MCF 10A (cell line): ENCODE measurements at regions not wholly inside any gene's neighbourhood (a gene's known extent, or its start where the extent isn't known, plus 50 kb on each side); places are given as distances from the start of the nearest gene placed in this dataset.

Experiments used
- BruUV-seq: library from RNA; stranded (reverse); fragments of 400-500 nt; replicated peaks from 2 replicates; lab custom pipeline; 2021; lab: Mats Ljungman, UMichigan
- CTCF ChIA-PET: fragments of 300-600 bp; sonication (Branson Sonifier 250); formaldehyde crosslinking; extraction: SDS; loops from one replicate; lab custom pipeline; 2021; ENCODE audit warnings: antibody characterized with exemption, inconsistent platforms; lab: Yijun Ruan, JAX
- POLR2A ChIA-PET: fragments of 300-600, 350-650 bp; sonication (Branson Sonifier 250); formaldehyde crosslinking; extraction: SDS; loops from one replicate; lab custom pipeline; 2020; ENCODE audit warnings: antibody characterized with exemption, inconsistent platforms; lab: Yijun Ruan, JAX
- DNase-seq: peaks from one replicate; pipeline ENCODE4 v3.0.0-alpha.2; 2018; ENCODE audit not compliant: unreplicated experiment
- H3K27ac Mint-ChIP-seq: one replicate; pipeline ENCODE4 v1.8.0; 2022; ENCODE audit warnings: mild to moderate bottlenecking, low read depth, mixed read lengths; ENCODE audit not compliant: unreplicated experiment
- H3K27me3 Mint-ChIP-seq: one replicate; pipeline ENCODE4 v1.8.0; 2022; ENCODE audit warnings: mixed read lengths; ENCODE audit not compliant: insufficient read depth, unreplicated experiment
- H3K36me3 Mint-ChIP-seq: one replicate; pipeline ENCODE4 v1.8.0; 2022; ENCODE audit warnings: mild to moderate bottlenecking, moderate library complexity, mixed read lengths; ENCODE audit not compliant: insufficient read depth, unreplicated experiment
- H3K4me1 Mint-ChIP-seq: one replicate; pipeline ENCODE4 v1.8.0; 2022; ENCODE audit warnings: mixed read lengths; ENCODE audit not compliant: insufficient read depth, unreplicated experiment
- H3K4me3 Mint-ChIP-seq: one replicate; pipeline ENCODE4 v1.8.0; 2022; ENCODE audit warnings: mild to moderate bottlenecking, moderate library complexity, mixed read lengths; ENCODE audit not compliant: unreplicated experiment
- H3K9me3 Mint-ChIP-seq: one replicate; pipeline ENCODE4 v1.8.0; 2022; ENCODE audit warnings: mixed read lengths; ENCODE audit not compliant: unreplicated experiment
- intact Hi-C: fragments of 100-400 bp; cut with micrococcal nuclease; formaldehyde crosslinking; loops from 2 replicates; pipeline ENCODE4 v1.14.1; 2022
- TF ChIP-seq, protein P1 (sequence below): fragments of 200-600 bp; IDR thresholded peaks from one replicate; pipeline ENCODE4 v1.8.0; 2022; ENCODE audit warnings: antibody characterized with exemption, mild to moderate bottlenecking; ENCODE audit not compliant: unreplicated experiment

DNA sequence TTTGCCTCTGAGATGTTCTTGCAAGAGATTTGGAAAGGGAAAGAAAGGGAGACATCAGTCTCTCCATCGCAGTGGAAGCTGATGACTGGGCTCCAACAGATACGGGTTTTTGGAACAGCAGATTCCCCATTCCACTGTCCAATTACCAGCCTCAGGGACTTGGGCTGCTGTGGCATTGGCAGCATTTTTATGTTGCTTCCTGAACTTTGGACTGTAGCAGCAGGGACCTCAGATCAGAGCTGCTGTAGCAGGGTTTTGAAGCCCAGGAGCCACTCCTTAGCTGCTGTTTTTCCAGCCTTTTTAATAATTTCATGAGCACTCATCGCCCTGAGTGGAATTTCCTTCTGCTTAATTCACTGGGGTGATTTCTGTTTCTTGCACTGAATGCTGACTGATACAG is 135.7 kb upstream of the SLCO3A1 start:
- Mint-ChIP-seq H3K36me3 (no peaks in the 10 kb centered on the region), H3K27ac (no peak overlapping the region), H3K4me1 (no peaks in the 10 kb centered on the region), H3K4me3 (no peak overlapping the region), H3K27me3 (peaks cover 65% of the 10 kb centered on the region), H3K9me3 (no peaks in the 10 kb centered on the region)
- TF ChIP-seq, protein P1, sequence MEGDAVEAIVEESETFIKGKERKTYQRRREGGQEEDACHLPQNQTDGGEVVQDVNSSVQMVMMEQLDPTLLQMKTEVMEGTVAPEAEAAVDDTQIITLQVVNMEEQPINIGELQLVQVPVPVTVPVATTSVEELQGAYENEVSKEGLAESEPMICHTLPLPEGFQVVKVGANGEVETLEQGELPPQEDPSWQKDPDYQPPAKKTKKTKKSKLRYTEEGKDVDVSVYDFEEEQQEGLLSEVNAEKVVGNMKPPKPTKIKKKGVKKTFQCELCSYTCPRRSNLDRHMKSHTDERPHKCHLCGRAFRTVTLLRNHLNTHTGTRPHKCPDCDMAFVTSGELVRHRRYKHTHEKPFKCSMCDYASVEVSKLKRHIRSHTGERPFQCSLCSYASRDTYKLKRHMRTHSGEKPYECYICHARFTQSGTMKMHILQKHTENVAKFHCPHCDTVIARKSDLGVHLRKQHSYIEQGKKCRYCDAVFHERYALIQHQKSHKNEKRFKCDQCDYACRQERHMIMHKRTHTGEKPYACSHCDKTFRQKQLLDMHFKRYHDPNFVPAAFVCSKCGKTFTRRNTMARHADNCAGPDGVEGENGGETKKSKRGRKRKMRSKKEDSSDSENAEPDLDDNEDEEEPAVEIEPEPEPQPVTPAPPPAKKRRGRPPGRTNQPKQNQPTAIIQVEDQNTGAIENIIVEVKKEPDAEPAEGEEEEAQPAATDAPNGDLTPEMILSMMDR = no peak
- POLR2A ChIA-PET = no interaction called here
- CTCF ChIA-PET = interaction anchor here (0.7 kb wide), 1 partner anchor 11 kb away, joined by 3 read pairs; no protein-coding TSS in a partner anchor
- intact Hi-C loops = no loop called here
- BruUV-seq = no TSS peak
- DNase-seq = no peak

DNA sequence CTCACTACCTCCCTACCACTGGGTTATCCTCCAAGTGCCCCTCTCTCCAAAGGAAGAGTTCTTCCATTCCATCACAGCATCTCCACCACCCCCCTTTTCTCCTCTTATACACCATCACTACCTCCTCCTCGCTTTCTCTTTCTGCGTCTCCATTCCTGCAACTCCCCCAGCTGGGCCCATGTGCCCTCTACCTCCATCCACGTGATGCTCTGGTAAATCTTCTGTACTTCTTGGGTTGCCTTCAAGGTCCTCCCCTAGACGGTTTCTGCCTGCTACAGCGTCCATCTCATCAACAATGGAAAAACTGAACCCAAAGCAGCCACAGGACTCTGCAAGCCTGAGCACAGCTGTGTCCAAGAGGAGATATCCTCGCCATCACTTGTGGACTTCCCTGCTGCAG is 129.5 kb upstream of the SLCO3A1 start:
- H3K36me3 Mint-ChIP-seq = no peaks in the 10 kb centered on the region
- ChIA-PET CTCF (interaction anchor here (1.0 to 1.4 kb wide), 2 partner anchors 18 to 354 kb away, joined by 3 to 4 read pairs; no protein-coding TSS in a partner anchor), POLR2A (interaction anchor here (0.6 kb wide), 1 partner anchor 28 kb away, joined by 3 read pairs; no protein-coding TSS in a partner anchor)
- H3K27me3 Mint-ChIP-seq = peaks cover 41% of the 10 kb centered on the region
- H3K4me1 Mint-ChIP-seq = no peaks in the 10 kb centered on the region
- no peak overlapping the region for H3K27ac Mint-ChIP-seq
- no TSS peak for BruUV-seq
- no peak for DNase-seq
- no peak overlapping the region for H3K4me3 Mint-ChIP-seq
- TF ChIP-seq, protein P1 = no peak
- intact Hi-C loops = no loop called here
- no peaks in the 10 kb centered on the region for H3K9me3 Mint-ChIP-seq

DNA sequence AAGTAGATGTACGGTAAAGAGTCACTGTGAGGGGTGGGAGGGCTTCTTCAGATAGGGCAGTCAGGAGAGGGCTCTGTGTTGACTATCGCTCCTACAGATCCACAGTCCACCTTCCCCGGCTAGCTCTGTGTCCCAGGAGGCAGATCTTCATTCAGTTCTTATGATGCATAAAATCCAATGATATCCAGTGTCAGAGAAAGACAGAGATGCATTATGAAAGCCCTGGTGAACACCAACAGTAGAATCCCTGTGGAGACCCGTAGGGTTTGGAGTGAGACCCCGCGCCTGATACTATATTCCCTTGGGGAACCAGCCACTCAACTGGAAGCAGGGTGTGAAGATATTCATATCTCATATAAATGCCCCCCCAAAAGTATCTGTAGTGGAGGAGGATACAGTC is 119.8 kb upstream of the SLCO3A1 start:
- POLR2A ChIA-PET = no interaction called here
- Mint-ChIP-seq H3K27ac (no peak overlapping the region), H3K4me3 (no peak overlapping the region), H3K4me1 (no peaks in the 10 kb centered on the region), H3K36me3 (no peaks in the 10 kb centered on the region), H3K9me3 (peaks cover 8% of the 10 kb centered on the region), H3K27me3 (peaks cover 25% of the 10 kb centered on the region)
- CTCF ChIA-PET = interaction anchor here (0.5 to 0.7 kb wide), 4 partner anchors 114 to 630 kb away, joined by 3 to 6 read pairs (median 4); no protein-coding TSS in a partner anchor
- intact Hi-C loops = no loop called here
- TF ChIP-seq, protein P1 = no peak
- DNase-seq = no peak
- BruUV-seq = no TSS peak

DNA sequence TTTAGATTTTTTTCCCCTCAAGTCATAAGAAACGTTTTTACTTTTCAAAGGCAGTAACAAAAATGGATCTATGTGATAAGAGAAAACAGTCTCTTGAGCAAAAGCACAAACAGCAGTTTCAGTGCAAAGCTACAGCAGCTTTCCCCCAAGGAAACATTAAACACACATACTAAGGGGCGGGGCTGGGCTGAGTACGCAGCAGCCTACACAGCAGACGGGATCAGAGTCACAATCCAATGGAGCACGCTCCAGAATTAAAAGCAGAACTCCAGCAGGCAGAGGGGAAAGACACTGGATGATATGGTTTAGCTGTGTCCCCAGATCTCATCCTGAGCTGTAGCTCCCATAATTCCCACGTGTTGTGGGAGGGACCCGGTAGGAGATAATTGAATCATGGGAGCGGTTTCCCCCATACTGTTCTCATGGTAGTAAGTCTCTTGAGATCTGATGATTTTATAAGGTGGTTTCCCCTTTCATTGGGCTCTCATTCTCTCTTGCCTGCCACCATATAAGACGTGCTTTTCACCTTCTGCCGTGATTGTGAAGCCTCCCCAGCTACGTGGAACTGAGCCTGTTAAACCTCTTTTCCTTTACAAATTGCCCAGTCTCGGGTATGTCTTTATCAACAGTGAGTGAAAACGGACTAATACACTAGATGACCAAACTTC is 116.2 kb upstream of the SLCO3A1 start:
- Mint-ChIP-seq H3K4me1 (no peaks in the 10 kb centered on the region), H3K27me3 (peaks cover 38% of the 10 kb centered on the region), H3K9me3 (peaks cover 8% of the 10 kb centered on the region), H3K27ac (no peak overlapping the region), H3K36me3 (no peaks in the 10 kb centered on the region), H3K4me3 (no peak overlapping the region)
- BruUV-seq = no TSS peak
- ChIA-PET CTCF (no interaction called here), POLR2A (no interaction called here)
- intact Hi-C loops = no loop called here
- TF ChIP-seq, protein P1 = no peak
- DNase-seq = no peak
